C4-2B (cell line): ENCODE measurements at regions not wholly inside any gene's neighbourhood (a gene's known extent, or its start where the extent isn't known, plus 50 kb on each side); places are given as distances from the start of the nearest gene placed in this dataset.

Experiments used
- CTCF ChIP-seq: fragments of 450-650 bp; conservative IDR thresholded peaks from 2 replicates; pipeline ENCODE4 v1.5.1; 2017; ENCODE audit warnings: mild to moderate bottlenecking
- ZFX ChIP-seq: fragments of 450-650 bp; IDR thresholded peaks from 2 replicates; pipeline ENCODE4 v1.6.1; 2017

- no peak for TF ChIP-seq CTCF
- no peak for TF ChIP-seq ZFX
Observed at GRCh38 chr7:155373359-155374273, 75.9 kb downstream of the INSIG1 start.
